NCI-H2107 (cell line): ENCODE measurements at regions not wholly inside any gene's neighbourhood (a gene's known extent, or its start where the extent isn't known, plus 50 kb on each side); places are given as distances from the start of the nearest gene placed in this dataset.

Source experiments
- DNase-seq: peaks from one replicate; lab custom pipeline; 2025; lab: John Stamatoyannopoulos, UW

GRCh38 chr4:151939670-151940069 lies 178.9 kb upstream of the GATB start:
- no peak for DNase-seq

- DNase-seq, result no peak
Observed at GRCh38 chr4:151935411-151935810, 174.6 kb upstream of the GATB start.

GRCh38 chr4:151934766-151935165 lies 174.0 kb upstream of the GATB start:
- no peak for DNase-seq

GRCh38 chr4:151933122-151933827 lies 172.5 kb upstream of the GATB start:
- DNase-seq, result no peak

- no peak for DNase-seq
Observed at GRCh38 chr4:151931563-151931962, 170.8 kb upstream of the GATB start.

- DNase-seq, result no peak
Observed at GRCh38 chr4:151930372-151930771, 169.6 kb upstream of the GATB start.

- DNase-seq, result no peak
Observed at GRCh38 chr4:151928112-151928511, 167.3 kb upstream of the GATB start.

- DNase-seq, result no peak
Observed at GRCh38 chr4:151922811-151923210, 162.0 kb upstream of the GATB start.

GRCh38 chr4:151922306-151922705 lies 161.5 kb upstream of the GATB start:
- DNase-seq, result no peak

GRCh38 chr4:151921811-151922210 lies 161.0 kb upstream of the GATB start:
- DNase-seq, result no peak

- DNase-seq, result no peak
Observed at GRCh38 chr4:151921386-151921785, 160.6 kb upstream of the GATB start.

GRCh38 chr4:151917145-151917734 lies 156.4 kb upstream of the GATB start:
- no peak for DNase-seq

- DNase-seq, result no peak
Observed at GRCh38 chr4:151912632-151913031, 151.8 kb upstream of the GATB start.

- DNase-seq, result no peak
Observed at GRCh38 chr4:151911970-151912369, 151.2 kb upstream of the GATB start.

- no peak for DNase-seq
Observed at GRCh38 chr4:151908734-151909497, 148.1 kb upstream of the GATB start.

- DNase-seq, result no peak
Observed at GRCh38 chr4:151908201-151908600, 147.4 kb upstream of the GATB start.

GRCh38 chr4:151906438-151906837 lies 145.6 kb upstream of the GATB start:
- DNase-seq, result no peak

GRCh38 chr4:151905197-151905596 lies 144.4 kb upstream of the GATB start:
- no peak for DNase-seq

GRCh38 chr4:151901631-151902030 lies 140.8 kb upstream of the GATB start:
- no peak for DNase-seq

- no peak for DNase-seq
Observed at GRCh38 chr4:151896880-151897279, 136.1 kb upstream of the GATB start.

GRCh38 chr4:151895671-151896070 lies 134.9 kb upstream of the GATB start:
- DNase-seq, result no peak

- DNase-seq, result no peak
Observed at GRCh38 chr4:151894246-151894645, 133.4 kb upstream of the GATB start.

- no peak for DNase-seq
Observed at GRCh38 chr4:151888367-151888866, 127.6 kb upstream of the GATB start.
